AG08396 (cell line): ENCODE measurements at regions not wholly inside any gene's neighbourhood (a gene's known extent, or its start where the extent isn't known, plus 50 kb on each side); places are given as distances from the start of the nearest gene placed in this dataset.

Experiments
- DNase-seq: peaks from one replicate; pipeline ENCODE4 v3.0.0; 2012; ENCODE audit warnings: low spot score, mixed read lengths

GRCh38 chr5:12354686-12355085 lies 450.4 kb upstream of the CTNND2 start:
- no peak for DNase-seq

- DNase-seq = no peak
Measured at GRCh38 chr5:12343558-12343957, 439.3 kb upstream of the CTNND2 start.

GRCh38 chr5:12335938-12336337 lies 431.7 kb upstream of the CTNND2 start:
- no peak for DNase-seq

GRCh38 chr5:12332480-12332879 lies 428.2 kb upstream of the CTNND2 start:
- DNase-seq = no peak

GRCh38 chr5:12330993-12331588 lies 426.8 kb upstream of the CTNND2 start:
- no peak for DNase-seq

GRCh38 chr5:12330381-12330780 lies 426.1 kb upstream of the CTNND2 start:
- no peak for DNase-seq

GRCh38 chr5:12323637-12324229 lies 419.5 kb upstream of the CTNND2 start:
- DNase-seq = no peak

GRCh38 chr5:12322042-12322441 lies 417.8 kb upstream of the CTNND2 start:
- no peak for DNase-seq

- DNase-seq = no peak
Measured at GRCh38 chr5:12320331-12320730, 416.1 kb upstream of the CTNND2 start.

- no peak for DNase-seq
Measured at GRCh38 chr5:12316812-12317211, 412.6 kb upstream of the CTNND2 start.

- no peak for DNase-seq
Measured at GRCh38 chr5:12315461-12315860, 411.2 kb upstream of the CTNND2 start.

- no peak for DNase-seq
Measured at GRCh38 chr5:12313602-12314001, 409.4 kb upstream of the CTNND2 start.

- no peak for DNase-seq
Measured at GRCh38 chr5:12312343-12312742, 408.1 kb upstream of the CTNND2 start.

- no peak for DNase-seq
Measured at GRCh38 chr5:12294151-12294550, 389.9 kb upstream of the CTNND2 start.

GRCh38 chr5:12292610-12293204 lies 388.5 kb upstream of the CTNND2 start:
- no peak for DNase-seq

- no peak for DNase-seq
Measured at GRCh38 chr5:12284604-12285003, 380.4 kb upstream of the CTNND2 start.

- no peak for DNase-seq
Measured at GRCh38 chr5:12277504-12278192, 373.4 kb upstream of the CTNND2 start.

- DNase-seq = no peak
Measured at GRCh38 chr5:12274236-12274635, 370.0 kb upstream of the CTNND2 start.

- no peak for DNase-seq
Measured at GRCh38 chr5:12272389-12272788, 368.1 kb upstream of the CTNND2 start.

- no peak for DNase-seq
Measured at GRCh38 chr5:12270914-12271313, 366.7 kb upstream of the CTNND2 start.

- no peak for DNase-seq
Measured at GRCh38 chr5:12269164-12269563, 364.9 kb upstream of the CTNND2 start.

- DNase-seq = no peak
Measured at GRCh38 chr5:12258549-12258948, 354.3 kb upstream of the CTNND2 start.

GRCh38 chr5:12250454-12250853 lies 346.2 kb upstream of the CTNND2 start:
- no peak for DNase-seq
